Hepatocyte (in vitro differentiated cells): ENCODE measurements at regions not wholly inside any gene's neighbourhood (a gene's known extent, or its start where the extent isn't known, plus 50 kb on each side); places are given as distances from the start of the nearest gene placed in this dataset.

Experiments
- DNase-seq: peaks from one replicate; pipeline ENCODE4 v3.0.0-alpha.2; 2016; ENCODE audit warnings: low spot score
- H2AFZ ChIP-seq: fragments of 200-600 bp; sonication (generic); 2 replicates; pipeline ENCODE4 v1.6.0; 2016; ENCODE audit warnings: antibody characterized with exemption, mild to moderate bottlenecking
- H3K27ac ChIP-seq: fragments of 200-600 bp; sonication (generic); 2 replicates; pipeline ENCODE4 v1.5.1; 2016; ENCODE audit warnings: mild to moderate bottlenecking
- H3K27me3 ChIP-seq: fragments of 200-600 bp; sonication (generic); 2 replicates; pipeline ENCODE4 v1.6.1; 2016
- H3K36me3 ChIP-seq: fragments of 200-600 bp; sonication (generic); replicated peaks from 2 replicates; pipeline ENCODE4 v1.5.1; 2016; ENCODE audit warnings: low read depth; ENCODE audit not compliant: insufficient read depth
- H3K4me1 ChIP-seq: fragments of 200-600 bp; sonication (generic); 2 replicates; pipeline ENCODE4 v1.5.1; 2016; ENCODE audit warnings: mild to moderate bottlenecking, moderate library complexity; ENCODE audit not compliant: insufficient read depth
- H3K4me2 ChIP-seq: fragments of 200-600 bp; sonication (generic); 2 replicates; pipeline ENCODE4 v1.6.0; 2016
- H3K4me3 ChIP-seq: fragments of 200-600 bp; sonication (generic); 2 replicates; pipeline ENCODE4 v1.5.1; 2016; ENCODE audit warnings: mild to moderate bottlenecking
- H3K79me2 ChIP-seq: fragments of 200-600 bp; sonication (generic); 2 replicates; pipeline ENCODE4 v1.6.0; 2017; ENCODE audit warnings: mild to moderate bottlenecking
- H3K9me2 ChIP-seq: fragments of 200-600 bp; sonication (generic); replicated peaks from 2 replicates; pipeline ENCODE4 v1.6.0; 2017; ENCODE audit warnings: mild to moderate bottlenecking; ENCODE audit not compliant: insufficient read depth
- H3K9me3 ChIP-seq: fragments of 200-600 bp; sonication (generic); 2 replicates; pipeline ENCODE4 v1.5.1; 2016; ENCODE audit warnings: low read depth, mild to moderate bottlenecking
- H4K20me1 ChIP-seq: fragments of 200-600 bp; sonication (generic); 2 replicates; pipeline ENCODE4 v1.6.0; 2016; ENCODE audit warnings: mild to moderate bottlenecking; ENCODE audit not compliant: insufficient read depth, poor library complexity, severe bottlenecking
- EZH2 ChIP-seq: fragments of 200-600 bp; sonication (generic); IDR thresholded peaks from 2 replicates; pipeline ENCODE4 v1.6.1; 2016; ENCODE audit warnings: antibody characterized with exemption, mild to moderate bottlenecking, borderline replicate concordance
- EZH2phosphoT487 ChIP-seq: fragments of 200-600 bp; sonication (generic); IDR thresholded peaks from one replicate; pipeline ENCODE4 v1.6.1; 2018; ENCODE audit warnings: antibody characterized with exemption, mild to moderate bottlenecking, low read depth, moderate library complexity; ENCODE audit not compliant: unreplicated experiment, severe bottlenecking
- WGBS: methylation state at CpG from one replicate; pipeline ENCODE4 v1.1.6; 2016; ENCODE audit warnings: low lambda C conversion rate; ENCODE audit errors: missing lambda C conversion rate; 5-methylcytosine and 5-hydroxymethylcytosine counted together
- TF ChIP-seq, protein P1 (sequence below): fragments of 200-600 bp; sonication (generic); IDR thresholded peaks from 2 replicates; pipeline ENCODE4 v1.5.1; 2016; ENCODE audit warnings: antibody characterized with exemption, mild to moderate bottlenecking; ENCODE audit not compliant: poor library complexity

DNA sequence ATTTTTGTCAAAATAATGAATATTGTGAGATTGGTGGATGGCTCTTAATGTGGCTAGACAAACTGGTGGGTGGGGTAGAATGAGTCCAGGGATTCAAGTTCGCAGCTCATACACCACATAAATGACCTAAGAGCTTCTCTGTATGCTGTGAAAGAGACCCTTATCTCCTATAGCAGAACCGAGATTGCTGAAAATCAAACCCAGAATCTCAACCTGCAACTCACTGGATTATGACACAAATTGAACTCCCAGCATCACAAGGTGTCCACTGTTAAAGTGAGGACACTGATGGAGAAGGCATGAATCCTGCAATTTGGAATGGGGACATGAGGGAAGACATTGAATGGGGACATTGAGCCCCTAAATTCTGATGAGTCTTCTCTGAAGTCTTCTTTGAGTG is 51.3 kb upstream of the CNKSR3 start:
- H4K20me1 ChIP-seq: no peaks in the 10 kb centered on the region
- no peaks in the 10 kb centered on the region for H3K36me3 ChIP-seq
- H3K4me2 ChIP-seq: no peak overlapping the region
- WGBS: 88% methylated on average over 2 of the region's 2 CpGs
- no peaks in the 10 kb centered on the region for H3K27me3 ChIP-seq
- no peaks in the 10 kb centered on the region for H3K9me2 ChIP-seq
- no peaks in the 10 kb centered on the region for H3K79me2 ChIP-seq
- no peak overlapping the region for H2AFZ ChIP-seq
- H3K4me1 ChIP-seq: peaks cover 5% of the 10 kb centered on the region
- DNase-seq: no peak
- H3K4me3 ChIP-seq: no peak overlapping the region
- no peak overlapping the region for H3K27ac ChIP-seq
- TF ChIP-seq EZH2phosphoT487 (no peak), EZH2 (no peak)
- TF ChIP-seq, protein P1, sequence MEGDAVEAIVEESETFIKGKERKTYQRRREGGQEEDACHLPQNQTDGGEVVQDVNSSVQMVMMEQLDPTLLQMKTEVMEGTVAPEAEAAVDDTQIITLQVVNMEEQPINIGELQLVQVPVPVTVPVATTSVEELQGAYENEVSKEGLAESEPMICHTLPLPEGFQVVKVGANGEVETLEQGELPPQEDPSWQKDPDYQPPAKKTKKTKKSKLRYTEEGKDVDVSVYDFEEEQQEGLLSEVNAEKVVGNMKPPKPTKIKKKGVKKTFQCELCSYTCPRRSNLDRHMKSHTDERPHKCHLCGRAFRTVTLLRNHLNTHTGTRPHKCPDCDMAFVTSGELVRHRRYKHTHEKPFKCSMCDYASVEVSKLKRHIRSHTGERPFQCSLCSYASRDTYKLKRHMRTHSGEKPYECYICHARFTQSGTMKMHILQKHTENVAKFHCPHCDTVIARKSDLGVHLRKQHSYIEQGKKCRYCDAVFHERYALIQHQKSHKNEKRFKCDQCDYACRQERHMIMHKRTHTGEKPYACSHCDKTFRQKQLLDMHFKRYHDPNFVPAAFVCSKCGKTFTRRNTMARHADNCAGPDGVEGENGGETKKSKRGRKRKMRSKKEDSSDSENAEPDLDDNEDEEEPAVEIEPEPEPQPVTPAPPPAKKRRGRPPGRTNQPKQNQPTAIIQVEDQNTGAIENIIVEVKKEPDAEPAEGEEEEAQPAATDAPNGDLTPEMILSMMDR: no peak
- H3K9me3 ChIP-seq: no peaks in the 10 kb centered on the region

DNA sequence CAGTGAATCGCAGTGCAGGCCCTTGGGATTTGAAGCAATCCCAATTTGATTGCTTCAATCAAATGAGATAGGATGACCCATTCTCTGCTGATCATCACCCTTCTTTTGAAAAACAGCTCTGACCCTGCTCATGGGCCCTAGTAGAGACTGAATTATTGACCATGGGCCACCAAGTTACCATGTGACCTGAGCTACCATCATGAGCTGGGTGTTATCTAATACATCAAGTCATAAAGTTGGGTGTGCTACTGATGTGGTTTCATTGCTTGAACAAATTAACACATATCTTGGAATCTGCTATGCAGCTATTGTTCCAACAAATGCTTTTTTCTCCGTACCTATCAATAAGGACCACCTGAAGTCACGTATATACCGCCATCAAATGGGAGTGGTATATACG is 54.8 kb upstream of the CNKSR3 start:
- H3K4me1 ChIP-seq: no peaks in the 10 kb centered on the region
- no peak for TF ChIP-seq EZH2
- TF ChIP-seq EZH2phosphoT487: no peak
- H3K27me3 ChIP-seq: no peaks in the 10 kb centered on the region
- no peaks in the 10 kb centered on the region for H3K9me3 ChIP-seq
- no peak overlapping the region for H3K4me3 ChIP-seq
- no peak overlapping the region for H2AFZ ChIP-seq
- no peaks in the 10 kb centered on the region for H3K36me3 ChIP-seq
- WGBS: 95% methylated on average over 5 of the region's 5 CpGs
- H3K9me2 ChIP-seq: no peaks in the 10 kb centered on the region
- no peaks in the 10 kb centered on the region for H3K79me2 ChIP-seq
- no peak for DNase-seq
- H4K20me1 ChIP-seq: no peaks in the 10 kb centered on the region
- no peak overlapping the region for H3K27ac ChIP-seq
- no peak overlapping the region for H3K4me2 ChIP-seq

DNA sequence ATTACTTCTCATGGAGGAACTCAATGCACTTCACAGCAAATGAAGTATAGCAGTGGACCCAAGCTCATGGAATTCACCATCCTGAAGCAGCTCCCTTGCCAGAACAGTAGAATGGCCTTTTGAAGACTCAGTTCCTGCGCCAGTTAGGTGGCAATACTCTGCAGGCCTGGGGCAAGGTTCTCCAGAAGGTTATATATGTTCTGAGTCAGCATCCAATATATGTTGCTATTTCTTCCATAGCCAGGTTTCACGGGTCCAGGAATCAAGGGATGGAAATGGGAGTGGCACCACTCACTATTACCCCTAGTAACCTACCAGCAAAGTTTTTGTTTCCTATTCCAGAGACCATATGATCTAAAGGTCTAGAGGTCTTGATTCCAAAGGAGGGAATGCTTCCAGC is 56.4 kb upstream of the CNKSR3 start:
- no peak for DNase-seq
- Histone ChIP-seq H3K79me2 (no peaks in the 10 kb centered on the region), H3K4me1 (no peaks in the 10 kb centered on the region), H3K9me3 (no peaks in the 10 kb centered on the region), H3K4me2 (no peak overlapping the region), H4K20me1 (no peaks in the 10 kb centered on the region), H3K36me3 (no peaks in the 10 kb centered on the region), H2AFZ (no peak overlapping the region), H3K9me2 (no peaks in the 10 kb centered on the region), H3K27me3 (no peaks in the 10 kb centered on the region), H3K4me3 (no peak overlapping the region), H3K27ac (peak overlapping the region; percentile 46)
- 96% methylated on average over 2 of the region's 2 CpGs for WGBS
- TF ChIP-seq, protein P1: no peak
- TF ChIP-seq EZH2phosphoT487 (no peak), EZH2 (no peak)

DNA sequence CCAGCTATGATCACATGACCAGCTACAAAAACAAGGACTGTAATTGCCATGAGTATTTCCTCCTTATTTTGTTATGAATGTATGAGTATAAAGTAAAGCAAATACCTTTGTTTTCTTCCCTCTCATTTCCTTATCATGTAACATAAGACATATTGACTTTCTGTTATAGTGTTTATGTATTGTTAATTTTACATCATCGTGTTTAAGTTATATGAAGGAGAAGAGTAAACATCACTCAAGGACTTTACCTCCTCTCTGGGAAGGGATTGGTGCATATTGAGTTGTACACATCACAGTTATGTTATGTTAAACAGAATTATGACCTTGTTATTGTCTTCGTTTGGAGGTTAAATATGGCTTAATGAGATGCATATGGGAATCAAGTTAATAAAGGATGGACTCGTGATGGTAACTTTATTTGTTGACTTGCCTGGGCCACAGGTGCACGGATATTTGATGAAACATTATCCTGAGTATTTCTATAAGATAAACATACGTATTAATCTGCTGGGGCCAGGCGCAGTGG is 57.3 kb upstream of the CNKSR3 start:
- Histone ChIP-seq H3K4me1 (no peaks in the 10 kb centered on the region), H4K20me1 (no peaks in the 10 kb centered on the region), H3K27me3 (no peaks in the 10 kb centered on the region), H2AFZ (no peak overlapping the region), H3K4me2 (no peak overlapping the region), H3K4me3 (no peak overlapping the region), H3K79me2 (no peaks in the 10 kb centered on the region), H3K36me3 (no peaks in the 10 kb centered on the region), H3K27ac (no peak overlapping the region), H3K9me2 (no peaks in the 10 kb centered on the region), H3K9me3 (no peaks in the 10 kb centered on the region)
- 67% methylated on average over 6 of the region's 6 CpGs for WGBS
- no peak for TF ChIP-seq EZH2phosphoT487
- TF ChIP-seq EZH2: no peak
- TF ChIP-seq, protein P1: no peak
- DNase-seq: no peak
